Fibroblast of skin of back (primary cell): ENCODE measurements at regions not wholly inside any gene's neighbourhood (a gene's known extent, or its start where the extent isn't known, plus 50 kb on each side); places are given as distances from the start of the nearest gene placed in this dataset.
A peak's percentile ranks its signal among the peaks of the same experiment; 100 is the strongest.

ENCODE experiments used
- DNase-seq: peaks from one replicate; pipeline ENCODE4 v3.0.0-alpha.2; 2013

- peak; percentile 80 for DNase-seq
Measured at GRCh38 chr12:128077211-128077916, 189.6 kb upstream of the TMEM132C start.

GRCh38 chr12:128077917-128078298 lies 189.1 kb upstream of the TMEM132C start:
- DNase-seq = no peak

- DNase-seq = peak; percentile 52
Measured at GRCh38 chr12:128078301-128078971, 188.5 kb upstream of the TMEM132C start.

GRCh38 chr12:128079446-128079845 lies 187.5 kb upstream of the TMEM132C start:
- no peak for DNase-seq

- no peak for DNase-seq
Measured at GRCh38 chr12:128083132-128083729, 183.7 kb upstream of the TMEM132C start.

- DNase-seq = no peak
Measured at GRCh38 chr12:128088926-128089325, 178.0 kb upstream of the TMEM132C start.

- DNase-seq = no peak
Measured at GRCh38 chr12:128089961-128090360, 177.0 kb upstream of the TMEM132C start.

- DNase-seq = no peak
Measured at GRCh38 chr12:128091101-128091720, 175.8 kb upstream of the TMEM132C start.

GRCh38 chr12:128091951-128092382 lies 175.0 kb upstream of the TMEM132C start:
- DNase-seq = no peak

GRCh38 chr12:128098730-128099129 lies 168.2 kb upstream of the TMEM132C start:
- DNase-seq = no peak

GRCh38 chr12:128103152-128103551 lies 163.8 kb upstream of the TMEM132C start:
- DNase-seq = no peak

- DNase-seq = no peak
Measured at GRCh38 chr12:128109236-128109635, 157.7 kb upstream of the TMEM132C start.

- DNase-seq = no peak
Measured at GRCh38 chr12:128109636-128110035, 157.3 kb upstream of the TMEM132C start.

GRCh38 chr12:128111333-128111732 lies 155.6 kb upstream of the TMEM132C start:
- DNase-seq = no peak

- no peak for DNase-seq
Measured at GRCh38 chr12:128111951-128112350, 155.0 kb upstream of the TMEM132C start.

- peak; percentile 4 for DNase-seq
Measured at GRCh38 chr12:128113250-128113649, 153.7 kb upstream of the TMEM132C start.

GRCh38 chr12:128114485-128114884 lies 152.5 kb upstream of the TMEM132C start:
- no peak for DNase-seq

- DNase-seq = no peak
Measured at GRCh38 chr12:128116537-128116936, 150.4 kb upstream of the TMEM132C start.

GRCh38 chr12:128120035-128120434 lies 146.9 kb upstream of the TMEM132C start:
- DNase-seq = no peak

- DNase-seq = no peak
Measured at GRCh38 chr12:128121424-128121823, 145.5 kb upstream of the TMEM132C start.

- no peak for DNase-seq
Measured at GRCh38 chr12:128123096-128123495, 143.9 kb upstream of the TMEM132C start.

- DNase-seq = no peak
Measured at GRCh38 chr12:128131955-128132354, 135.0 kb upstream of the TMEM132C start.

GRCh38 chr12:128133321-128134073 lies 133.5 kb upstream of the TMEM132C start:
- no peak for DNase-seq
